ENCODE measurements at regions not wholly inside any gene's neighbourhood (a gene's known extent, or its start where the extent isn't known, plus 50 kb on each side); places are given as distances from the start of the nearest gene placed in this dataset.

GRCh38 chr2:217216316-217216715 is 356.5 kb upstream of the TNP1 start:
- no peak for TF ChIP-seq CTCF (IDR thresholded peaks at IDR 0.05; ENCODE audit: low read depth, low read length)
- H3K4me3 ChIP-seq (ENCODE audit: low read depth, low read length) = no peak overlapping the region

GRCh38 chr2:217215877-217216276 is 356.0 kb upstream of the TNP1 start:
- H3K4me3 ChIP-seq (ENCODE audit: low read depth, low read length) = no peak overlapping the region
- TF ChIP-seq CTCF (IDR thresholded peaks at IDR 0.05; ENCODE audit: low read depth, low read length) = no peak

GRCh38 chr2:217208867-217209266 is 349.0 kb upstream of the TNP1 start:
- no peak for TF ChIP-seq CTCF (IDR thresholded peaks at IDR 0.05; ENCODE audit: low read depth, low read length)
- no peak overlapping the region for H3K4me3 ChIP-seq (ENCODE audit: low read depth, low read length)

- no peak overlapping the region for H3K4me3 ChIP-seq (ENCODE audit: low read depth, low read length)
- TF ChIP-seq CTCF (IDR thresholded peaks at IDR 0.05; ENCODE audit: low read depth, low read length) = no peak
Observed at GRCh38 chr2:217207699-217208010, 347.8 kb upstream of the TNP1 start.

- no peak overlapping the region for H3K4me3 ChIP-seq (ENCODE audit: low read depth, low read length)
- no peak for TF ChIP-seq CTCF (IDR thresholded peaks at IDR 0.05; ENCODE audit: low read depth, low read length)
Observed at GRCh38 chr2:217206907-217207698, 347.2 kb upstream of the TNP1 start.

- no peak for TF ChIP-seq CTCF (IDR thresholded peaks at IDR 0.05; ENCODE audit: low read depth, low read length)
- H3K4me3 ChIP-seq (ENCODE audit: low read depth, low read length) = no peak overlapping the region
Observed at GRCh38 chr2:217206016-217206725, 346.3 kb upstream of the TNP1 start.

GRCh38 chr2:217204358-217204757 is 344.5 kb upstream of the TNP1 start:
- TF ChIP-seq CTCF (IDR thresholded peaks at IDR 0.05; ENCODE audit: low read depth, low read length) = no peak
- no peak overlapping the region for H3K4me3 ChIP-seq (ENCODE audit: low read depth, low read length)

Data from WI38 (cell line).